SK-N-SH (cell line): ENCODE measurements at regions not wholly inside any gene's neighbourhood (a gene's known extent, or its start where the extent isn't known, plus 50 kb on each side); places are given as distances from the start of the nearest gene placed in this dataset.

Source experiments
- CTCF ChIA-PET: fragments of 300-600, 350-600 bp; formaldehyde crosslinking; extraction: SDS; loops from one replicate; lab custom pipeline; 2021; lab: Yijun Ruan, JAX
- POLR2A ChIA-PET: fragments of 350-600 bp; sonication (Branson Sonifier 250); formaldehyde crosslinking; extraction: SDS; loops from one replicate; lab custom pipeline; 2020; ENCODE audit warnings: antibody characterized with exemption, inconsistent platforms; lab: Yijun Ruan, JAX
- DNase-seq: peaks from one replicate; pipeline ENCODE4 v3.0.0; 2012
- H2AFZ ChIP-seq: fragments of 200-600 bp; sonication (generic); 2 replicates; pipeline ENCODE4 v1.8.1; 2016; ENCODE audit warnings: antibody characterized with exemption, mild to moderate bottlenecking, low read depth
- H3F3A ChIP-seq: fragments of 200-600 bp; sonication (generic); replicated peaks from 2 replicates; pipeline ENCODE3; 2016; ENCODE audit warnings: antibody characterized with exemption, mild to moderate bottlenecking; ENCODE audit not compliant: insufficient read depth
- H3K27ac ChIP-seq, 2 experiments: fragments of 200-500 bp in 1 of 2; fragments of 200-600 bp in 1 of 2; sonication (Bioruptor generic) in 1 of 2; sonication (generic), shearing (Covaris generic) in 1 of 2; 2 replicates each; pipeline versions ENCODE4 v1.5.1 to v1.6.1; 2014 to 2016; ENCODE audit warnings: low read depth in 2 of 2, inconsistent platforms in 1 of 2, low read length in 1 of 2, mild to moderate bottlenecking in 1 of 2, mixed read lengths in 1 of 2
- H3K27me3 ChIP-seq: fragments of 200-600 bp; sonication (generic), shearing (Covaris generic); 2 replicates; pipeline ENCODE4 v1.6.1; 2016; ENCODE audit warnings: mixed run types; ENCODE audit not compliant: insufficient read depth
- H3K36me3 ChIP-seq, 2 experiments: fragments of 200-500 bp in 1 of 2; fragments of 200-600 bp in 1 of 2; sonication (Bioruptor generic) in 1 of 2; sonication (generic) in 1 of 2; replicated peaks in 1 of 2; 2 replicates each; pipeline versions ENCODE3 to v1.5.1; 2014 to 2016; ENCODE audit warnings: low read length in 1 of 2, mild to moderate bottlenecking in 1 of 2; ENCODE audit not compliant: insufficient read depth in 2 of 2, control insufficient read depth in 1 of 2
- H3K4me1 ChIP-seq, 2 experiments: fragments of 200-500 bp in 1 of 2; fragments of 200-600 bp in 1 of 2; sonication (Bioruptor generic) in 1 of 2; sonication (generic), shearing (Covaris generic) in 1 of 2; 2 replicates each; pipeline versions ENCODE4 v1.5.1 to v1.6.1; 2014 to 2016; ENCODE audit warnings: low read depth in 1 of 2, low read length in 1 of 2, mixed run types in 1 of 2; ENCODE audit not compliant: insufficient read depth in 2 of 2, control insufficient read depth in 1 of 2
- H3K4me2 ChIP-seq: fragments of 200-600 bp; sonication (generic), shearing (Covaris generic); 2 replicates; pipeline ENCODE4 v1.6.1; 2017; ENCODE audit warnings: mixed run types
- H3K4me3 ChIP-seq, 2 experiments: fragments of 200-500 bp in 1 of 2; fragments of 200-600 bp in 1 of 2; sonication (Bioruptor generic) in 1 of 2; sonication (generic), shearing (Covaris generic) in 1 of 2; 2 replicates each; pipeline versions ENCODE4 v1.5.1 to v1.8.1; 2014 to 2016; ENCODE audit warnings: low read depth in 2 of 2, inconsistent platforms in 1 of 2, low read length in 1 of 2, mild to moderate bottlenecking in 1 of 2, mixed read lengths in 1 of 2, moderate library complexity in 1 of 2
- H3K79me2 ChIP-seq: fragments of 200-600 bp; sonication (generic); 2 replicates; pipeline ENCODE4 v1.8.1; 2017; ENCODE audit warnings: mild to moderate bottlenecking; ENCODE audit not compliant: insufficient read depth
- H3K9ac ChIP-seq: fragments of 200-600 bp; sonication (generic); 2 replicates; pipeline ENCODE4 v1.6.1; 2017; ENCODE audit warnings: mixed run types
- H3K9me2 ChIP-seq: fragments of 200-600 bp; sonication (generic); 2 replicates; pipeline ENCODE4 v1.6.1; 2017; ENCODE audit warnings: mixed run types
- H3K9me3 ChIP-seq: fragments of 200-600 bp; sonication (generic); 2 replicates; pipeline ENCODE4 v1.6.1; 2017; ENCODE audit warnings: mixed run types, mild to moderate bottlenecking, moderate library complexity
- H4K20me1 ChIP-seq: fragments of 200-600 bp; sonication (generic); 2 replicates; pipeline ENCODE4 v1.6.1; 2017; ENCODE audit warnings: mild to moderate bottlenecking, mixed run types; ENCODE audit not compliant: insufficient read depth
- CHD2 ChIP-seq: fragments of 150-350 bp; IDR thresholded peaks from 2 replicates; pipeline ENCODE4 v1.6.1; 2018; ENCODE audit warnings: low read length; ENCODE audit not compliant: partially characterized antibody
- CTCF ChIP-seq: fragments of 200-600 bp; sonication (generic); IDR thresholded peaks from 2 replicates; pipeline ENCODE4 v1.6.1; 2017; ENCODE audit warnings: antibody characterized with exemption, mild to moderate bottlenecking, moderate library complexity
- EP300 ChIP-seq, 2 experiments: IDR thresholded peaks; 2 replicates each; pipeline versions ENCODE4 v1.4.0 to v1.6.1; 2012; ENCODE audit warnings: borderline replicate concordance in 1 of 2, low read depth in 1 of 2, low read length in 1 of 2
- FOXJ3 ChIP-seq: sonication (generic); formaldehyde crosslinking; IDR thresholded peaks from 2 replicates; pipeline ENCODE4 v1.5.1; 2020; ENCODE audit warnings: mild to moderate bottlenecking, missing genetic modification reagents
- GABPA ChIP-seq: IDR thresholded peaks from 2 replicates; pipeline ENCODE4 v1.4.0; 2012; ENCODE audit warnings: low read depth, mild to moderate bottlenecking
- GATA2 ChIP-seq: sonication (generic); formaldehyde crosslinking; IDR thresholded peaks from 2 replicates; pipeline ENCODE4 v1.5.0; 2020; ENCODE audit warnings: mild to moderate bottlenecking, missing genetic modification reagents
- MAX ChIP-seq: IDR thresholded peaks from 2 replicates; pipeline ENCODE4 v1.4.0; 2012; ENCODE audit warnings: low read depth
- MEF2A ChIP-seq: IDR thresholded peaks from 2 replicates; pipeline ENCODE4 v1.4.0; 2012; ENCODE audit warnings: low read depth, borderline replicate concordance
- PBX3 ChIP-seq: IDR thresholded peaks from 2 replicates; pipeline ENCODE4; 2012
- TAF1 ChIP-seq: IDR thresholded peaks from 2 replicates; pipeline ENCODE4 v1.6.1; 2012; ENCODE audit warnings: low read depth, mild to moderate bottlenecking, low read length, moderate library complexity, borderline replicate concordance
- USF2 ChIP-seq: fragments of 150-350 bp; IDR thresholded peaks from 2 replicates; pipeline ENCODE4 v1.6.1; 2017; ENCODE audit warnings: antibody characterized with exemption, low read length, low read depth, borderline replicate concordance
- YY1 ChIP-seq: IDR thresholded peaks from 2 replicates; pipeline ENCODE4 v1.4.0; 2012; ENCODE audit warnings: low read depth, mild to moderate bottlenecking
- WGBS: methylation state at CpG from one replicate; pipeline ENCODE4 v1.1.6; 2017; ENCODE audit warnings: low lambda C conversion rate; 5-methylcytosine and 5-hydroxymethylcytosine counted together
- TF ChIP-seq, protein P1 (sequence below): fragments of 150-350 bp; IDR thresholded peaks from 2 replicates; pipeline ENCODE4 v1.6.1; 2016; ENCODE audit warnings: mild to moderate bottlenecking, low read depth, low read length

DNA sequence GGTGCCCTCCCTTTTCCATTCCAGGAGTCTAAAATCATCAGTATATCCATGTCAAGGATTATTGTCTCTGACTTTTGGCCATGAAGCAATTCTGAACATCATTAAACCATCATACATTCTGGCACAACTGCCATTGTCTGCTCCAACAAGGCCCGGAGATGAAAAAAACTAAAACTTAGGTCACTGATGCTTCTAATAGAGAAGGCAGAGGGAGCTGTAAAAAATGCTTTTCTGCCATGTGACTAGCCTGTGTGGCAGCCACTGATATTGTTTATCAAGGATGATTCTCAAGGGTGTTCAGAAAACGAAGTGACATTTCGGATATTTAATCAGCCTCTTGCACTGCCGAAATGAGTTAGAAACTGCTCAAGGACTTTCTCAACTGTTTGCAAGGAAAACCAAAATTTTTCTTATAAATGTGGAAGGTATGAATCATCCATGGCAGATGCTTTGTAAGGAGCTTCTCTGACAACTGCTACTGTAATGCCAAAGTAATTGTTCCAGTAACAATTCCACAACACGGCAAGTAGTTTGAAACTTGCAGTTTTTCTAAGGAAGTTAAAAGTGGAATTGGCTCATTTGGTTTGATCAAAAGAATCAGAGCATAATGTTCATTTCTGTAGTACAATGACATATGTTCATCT, 1076.5 kb upstream of the FLRT2 start (continued):
- TF ChIP-seq EP300 (IDR thresholded peaks at IDR 0.05; ENCODE audit: borderline replicate concordance in 1 of 2, low read depth in 1 of 2, low read length in 1 of 2) (no peak), FOXJ3 (CRISPR knock-in tag) (no peak)
- TF ChIP-seq, protein P1, sequence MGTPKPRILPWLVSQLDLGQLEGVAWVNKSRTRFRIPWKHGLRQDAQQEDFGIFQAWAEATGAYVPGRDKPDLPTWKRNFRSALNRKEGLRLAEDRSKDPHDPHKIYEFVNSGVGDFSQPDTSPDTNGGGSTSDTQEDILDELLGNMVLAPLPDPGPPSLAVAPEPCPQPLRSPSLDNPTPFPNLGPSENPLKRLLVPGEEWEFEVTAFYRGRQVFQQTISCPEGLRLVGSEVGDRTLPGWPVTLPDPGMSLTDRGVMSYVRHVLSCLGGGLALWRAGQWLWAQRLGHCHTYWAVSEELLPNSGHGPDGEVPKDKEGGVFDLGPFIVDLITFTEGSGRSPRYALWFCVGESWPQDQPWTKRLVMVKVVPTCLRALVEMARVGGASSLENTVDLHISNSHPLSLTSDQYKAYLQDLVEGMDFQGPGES, result no peak

GRCh38 chr14:84454114-84454513, 1075.8 kb upstream of the FLRT2 start:
- CTCF ChIA-PET, result no interaction called here
- POLR2A ChIA-PET, result no interaction called here
- H2AFZ ChIP-seq, result no peak overlapping the region
- WGBS, result 21% methylated on average over 4 of the region's 4 CpGs
- H3K9me3 ChIP-seq, result no peaks in the 10 kb centered on the region
- no peaks in the 10 kb centered on the region for H3K4me1 ChIP-seq
- H3F3A ChIP-seq, result no peaks in the 10 kb centered on the region
- H4K20me1 ChIP-seq, result no peaks in the 10 kb centered on the region
- H3K36me3 ChIP-seq, result no peaks in the 10 kb centered on the region
- no peaks in the 10 kb centered on the region for H3K79me2 ChIP-seq
- no peak overlapping the region for H3K9ac ChIP-seq
- no peak overlapping the region for H3K27ac ChIP-seq
- H3K4me3 ChIP-seq, result no peak overlapping the region
- peaks cover 8% of the 10 kb centered on the region; the same call in 1 of the 2 replicates for H3K27me3 ChIP-seq
- no peaks in the 10 kb centered on the region for H3K9me2 ChIP-seq
- TF ChIP-seq MAX (no peak), CHD2 (no peak), GABPA (no peak), PBX3 (no peak), USF2 (no peak), YY1 (no peak), CTCF (no peak), MEF2A (no peak), GATA2 (CRISPR knock-in tag) (no peak), TAF1 (no peak)
- TF ChIP-seq, protein P1, result no peak
- DNase-seq, result no peak
- no peak overlapping the region for H3K4me2 ChIP-seq
